AG04449 (cell line): ENCODE measurements at regions not wholly inside any gene's neighbourhood (a gene's known extent, or its start where the extent isn't known, plus 50 kb on each side); places are given as distances from the start of the nearest gene placed in this dataset.

Experiments used
- CTCF ChIA-PET: fragments of 350-600 bp; formaldehyde crosslinking; extraction: SDS; loops from one replicate; lab custom pipeline; 2021; ENCODE audit warnings: antibody characterized with exemption; lab: Yijun Ruan, JAX
- POLR2A ChIA-PET: fragments of 400-600, 350-600 bp; formaldehyde crosslinking; extraction: SDS; loops from one replicate; lab custom pipeline; 2020; ENCODE audit warnings: antibody characterized with exemption, inconsistent platforms; lab: Yijun Ruan, JAX
- DNase-seq: peaks from one replicate; pipeline ENCODE4 v3.0.0-alpha.2; 2010; ENCODE audit warnings: low read depth, low spot score
- H3K4me3 ChIP-seq: 2 replicates; pipeline ENCODE4 v1.5.1; 2011; ENCODE audit warnings: low read depth, mild to moderate bottlenecking, control low read depth, low read length
- CTCF ChIP-seq: IDR thresholded peaks from one replicate; pipeline ENCODE4 v1.5.1; 2011; ENCODE audit warnings: mild to moderate bottlenecking, moderate library complexity, low read length, control low read depth, inconsistent platforms; ENCODE audit not compliant: insufficient read depth; ENCODE audit errors: missing control alignments

- H3K4me3 ChIP-seq, result no peak overlapping the region
- POLR2A ChIA-PET, result no interaction called here
- no peak for TF ChIP-seq CTCF
- DNase-seq, result no peak
- CTCF ChIA-PET, result no interaction called here
Measured at GRCh38 chr5:130555429-130555828, 609.6 kb downstream of the HINT1 start.

- no peak for DNase-seq
- CTCF ChIA-PET, result no interaction called here
- H3K4me3 ChIP-seq, result no peak overlapping the region
- POLR2A ChIA-PET, result no interaction called here
- no peak for TF ChIP-seq CTCF
Measured at GRCh38 chr5:130550562-130550928, 614.5 kb downstream of the HINT1 start.

GRCh38 chr5:130549884-130550561, 615.0 kb downstream of the HINT1 start:
- DNase-seq, result no peak

GRCh38 chr5:130546211-130546610, 618.8 kb downstream of the HINT1 start:
- DNase-seq, result no peak
- TF ChIP-seq CTCF, result no peak
- no peak overlapping the region for H3K4me3 ChIP-seq
- CTCF ChIA-PET, result no interaction called here
- POLR2A ChIA-PET, result no interaction called here

More at GRCh38 chr5:130549884-130550561, 615.0 kb downstream of the HINT1 start:
- TF ChIP-seq CTCF, result no peak
- ChIA-PET CTCF (no interaction called here), POLR2A (no interaction called here)
- no peak overlapping the region for H3K4me3 ChIP-seq

GRCh38 chr5:130545291-130545690, 619.8 kb downstream of the HINT1 start:
- TF ChIP-seq CTCF, result no peak
- CTCF ChIA-PET, result no interaction called here
- no peak overlapping the region for H3K4me3 ChIP-seq
- POLR2A ChIA-PET, result no interaction called here
- no peak for DNase-seq

- no peak overlapping the region for H3K4me3 ChIP-seq
- ChIA-PET POLR2A (no interaction called here), CTCF (no interaction called here)
- no peak for TF ChIP-seq CTCF
- DNase-seq, result peak; percentile 24
Measured at GRCh38 chr5:130541617-130542221, 623.3 kb downstream of the HINT1 start.
